SK-N-MC (cell line): ENCODE measurements at regions not wholly inside any gene's neighbourhood (a gene's known extent, or its start where the extent isn't known, plus 50 kb on each side); places are given as distances from the start of the nearest gene placed in this dataset.

Experiments
- EZH2 ChIP-seq: fragments of 200-600 bp; sonication (generic); IDR thresholded peaks from one replicate; pipeline ENCODE4 v1.6.1; 2017; ENCODE audit warnings: antibody characterized with exemption
- POLR2AphosphoS5 ChIP-seq: IDR thresholded peaks from 2 replicates; pipeline ENCODE4 v1.6.1; 2012; ENCODE audit warnings: mild to moderate bottlenecking, low read depth, low read length, borderline replicate concordance

GRCh38 chr11:13118194-13118593, 109.1 kb downstream of the RASSF10 start:
- TF ChIP-seq POLR2AphosphoS5 (no peak), EZH2 (no peak)
